ENCODE measurements at regions not wholly inside any gene's neighbourhood (a gene's known extent, or its start where the extent isn't known, plus 50 kb on each side); places are given as distances from the start of the nearest gene placed in this dataset.

- no peak for TF ChIP-seq ZNF274 (IDR thresholded peaks at IDR 0.05; ENCODE audit: low read depth, low read length)
- TF ChIP-seq SUZ12 (IDR thresholded peaks at IDR 0.05; ENCODE audit: extremely low read depth, insufficient read depth, insufficient read length), result no peak
- TF ChIP-seq YY1 (IDR thresholded peaks at IDR 0.05; ENCODE audit: insufficient read depth, insufficient read length), result no peak
Measured at GRCh38 chr4:170162416-170162815, 72.7 kb upstream of the AADAT start.

Data from NT2/D1 (cell line).